Amniotic stem cell (primary cell): ENCODE measurements at regions not wholly inside any gene's neighbourhood (a gene's known extent, or its start where the extent isn't known, plus 50 kb on each side); places are given as distances from the start of the nearest gene placed in this dataset.
"Not testable (repeated sequence)": the region's sequence is repeated elsewhere in the genome, so short reads cannot be mapped to it uniquely, and the experiment has no call there.

Experiments used
- DNase-seq: peaks from one replicate; lab custom pipeline; 2025; lab: John Stamatoyannopoulos, UW

GRCh38 chr2:7634409-7634808 lies 717.2 kb downstream of the RNF144A start:
- DNase-seq, result no peak

GRCh38 chr2:7639476-7639875 lies 722.3 kb downstream of the RNF144A start:
- DNase-seq, result no peak

GRCh38 chr2:7641272-7641671 lies 724.1 kb downstream of the RNF144A start:
- DNase-seq, result not testable (repeated sequence)

GRCh38 chr2:7646024-7646423 lies 728.8 kb downstream of the RNF144A start:
- DNase-seq, result no peak

GRCh38 chr2:7646661-7647060 lies 729.4 kb downstream of the RNF144A start:
- no peak for DNase-seq

GRCh38 chr2:7648221-7648795 lies 731.1 kb downstream of the RNF144A start:
- no peak for DNase-seq

GRCh38 chr2:7649461-7650228 lies 732.4 kb downstream of the RNF144A start:
- no peak for DNase-seq

- DNase-seq, result no peak
Measured at GRCh38 chr2:7653617-7654016, 736.4 kb downstream of the RNF144A start.

GRCh38 chr2:7655629-7656028 lies 738.4 kb downstream of the RNF144A start:
- no peak for DNase-seq

GRCh38 chr2:7657526-7657925 lies 740.3 kb downstream of the RNF144A start:
- not testable (repeated sequence) for DNase-seq

GRCh38 chr2:7658486-7658885 lies 741.3 kb downstream of the RNF144A start:
- DNase-seq, result no peak

GRCh38 chr2:7660816-7661215 lies 743.6 kb downstream of the RNF144A start:
- no peak for DNase-seq

GRCh38 chr2:7661502-7661901 lies 744.3 kb downstream of the RNF144A start:
- DNase-seq, result no peak

- no peak for DNase-seq
Measured at GRCh38 chr2:7665880-7666279, 748.7 kb downstream of the RNF144A start.

- DNase-seq, result no peak
Measured at GRCh38 chr2:7666596-7667259, 749.5 kb downstream of the RNF144A start.

- DNase-seq, result no peak
Measured at GRCh38 chr2:7667260-7667757, 750.1 kb downstream of the RNF144A start.

- no peak for DNase-seq
Measured at GRCh38 chr2:7670905-7671641, 753.9 kb downstream of the RNF144A start.

GRCh38 chr2:7672027-7672684 lies 754.9 kb downstream of the RNF144A start:
- DNase-seq, result no peak

- no peak for DNase-seq
Measured at GRCh38 chr2:7672685-7673071, 755.5 kb downstream of the RNF144A start.

- no peak for DNase-seq
Measured at GRCh38 chr2:7673101-7673500, 755.9 kb downstream of the RNF144A start.

- no peak for DNase-seq
Measured at GRCh38 chr2:7673853-7674252, 756.6 kb downstream of the RNF144A start.

GRCh38 chr2:7674606-7675005 lies 757.4 kb downstream of the RNF144A start:
- no peak for DNase-seq
